ENCODE measurements at regions not wholly inside any gene's neighbourhood (a gene's known extent, or its start where the extent isn't known, plus 50 kb on each side); places are given as distances from the start of the nearest gene placed in this dataset.

GRCh38 chr16:79897104-79897452 lies 296.5 kb upstream of the MAF start:
- intact Hi-C loops (cut with DNase I), result no loop called here
- TF ChIP-seq POLR2A (IDR thresholded peaks at IDR 0.05; ENCODE audit: low read depth), result no peak
- no peak for TF ChIP-seq CTCF (IDR thresholded peaks at IDR 0.05)
- TF ChIP-seq EP300 (IDR thresholded peaks at IDR 0.05), result no peak
- TF ChIP-seq POLR2AphosphoS5 (IDR thresholded peaks at IDR 0.05), result no peak
- Histone ChIP-seq H3K9me3 (no peaks in the 10 kb centered on the region), H3K4me1 (no peaks in the 10 kb centered on the region), H3K36me3 (no peaks in the 10 kb centered on the region), H3K4me3 (no peak overlapping the region), H3K27me3 (no peaks in the 10 kb centered on the region), H3K27ac (replicated peaks in 1 of 4) (no peak overlapping the region)
- 88% methylated on average over 2 of the region's 2 CpGs for WGBS
- DNase-seq (ENCODE audit: extremely low spot score), result no peak

- DNase-seq (ENCODE audit: extremely low spot score), result peak; percentile 77
- TF ChIP-seq EP300 (IDR thresholded peaks at IDR 0.05) (no peak), POLR2A (IDR thresholded peaks at IDR 0.05; ENCODE audit: low read depth) (no peak), CTCF (IDR thresholded peaks at IDR 0.05) (no peak), POLR2AphosphoS5 (IDR thresholded peaks at IDR 0.05) (no peak)
- H3K9me3 ChIP-seq, result no peaks in the 10 kb centered on the region
- no peaks in the 10 kb centered on the region for H3K4me1 ChIP-seq
- H3K27me3 ChIP-seq, result no peaks in the 10 kb centered on the region
- 88% methylated on average over 6 of the region's 6 CpGs for WGBS
- no peaks in the 10 kb centered on the region for H3K36me3 ChIP-seq
- no peak overlapping the region for H3K4me3 ChIP-seq
- no peak overlapping the region for H3K27ac ChIP-seq (replicated peaks in 1 of 4)
- intact Hi-C loops (cut with DNase I), result no loop called here
Measured at GRCh38 chr16:79895917-79896203, 295.3 kb upstream of the MAF start.

GRCh38 chr16:79895053-79895916 lies 294.7 kb upstream of the MAF start:
- Histone ChIP-seq H3K9me3 (no peaks in the 10 kb centered on the region), H3K27me3 (no peaks in the 10 kb centered on the region), H3K36me3 (no peaks in the 10 kb centered on the region), H3K4me3 (no peak overlapping the region), H3K27ac (replicated peaks in 1 of 4) (no peak overlapping the region), H3K4me1 (no peaks in the 10 kb centered on the region)
- no peak for TF ChIP-seq EP300 (IDR thresholded peaks at IDR 0.05)
- no peak for TF ChIP-seq CTCF (IDR thresholded peaks at IDR 0.05)
- no peak for TF ChIP-seq POLR2AphosphoS5 (IDR thresholded peaks at IDR 0.05)
- no peak for TF ChIP-seq POLR2A (IDR thresholded peaks at IDR 0.05; ENCODE audit: low read depth)
- no peak for DNase-seq (ENCODE audit: extremely low spot score)
- 91% methylated on average over 9 of the region's 10 CpGs for WGBS
- intact Hi-C loops (cut with DNase I), result no loop called here

- DNase-seq (ENCODE audit: extremely low spot score), result no peak
- TF ChIP-seq EP300 (IDR thresholded peaks at IDR 0.05) (no peak), POLR2A (IDR thresholded peaks at IDR 0.05; ENCODE audit: low read depth) (no peak)
- no peak overlapping the region for H3K27ac ChIP-seq (replicated peaks in 1 of 4)
- H3K4me1 ChIP-seq, result no peaks in the 10 kb centered on the region
- intact Hi-C loops (cut with DNase I), result no loop called here
- 96% methylated on average over 3 of the region's 3 CpGs for WGBS
- H3K9me3 ChIP-seq, result no peaks in the 10 kb centered on the region
- H3K36me3 ChIP-seq, result no peaks in the 10 kb centered on the region
- no peaks in the 10 kb centered on the region for H3K27me3 ChIP-seq
- no peak overlapping the region for H3K4me3 ChIP-seq
Measured at GRCh38 chr16:79893445-79893844, 292.9 kb upstream of the MAF start.

GRCh38 chr16:79892278-79892677 lies 291.7 kb upstream of the MAF start:
- Histone ChIP-seq H3K4me3 (no peak overlapping the region), H3K27me3 (no peaks in the 10 kb centered on the region), H3K4me1 (no peaks in the 10 kb centered on the region), H3K9me3 (no peaks in the 10 kb centered on the region), H3K27ac (replicated peaks in 1 of 4) (no peak overlapping the region), H3K36me3 (no peaks in the 10 kb centered on the region)
- no peak for DNase-seq (ENCODE audit: extremely low spot score)
- intact Hi-C loops (cut with DNase I), result no loop called here
- 100% methylated on average over 2 of the region's 3 CpGs for WGBS
- TF ChIP-seq CTCF (IDR thresholded peaks at IDR 0.05), result no peak
- TF ChIP-seq EP300 (IDR thresholded peaks at IDR 0.05), result no peak
- TF ChIP-seq POLR2AphosphoS5 (IDR thresholded peaks at IDR 0.05), result no peak
- no peak for TF ChIP-seq POLR2A (IDR thresholded peaks at IDR 0.05; ENCODE audit: low read depth)

All from esophagus muscularis mucosa (tissue), 4 donors.